Activated naive CD4-positive, alpha-beta T cell treated with anti-CD3 and anti-CD28 coated beads, Interleukin-2, amount 50 U/mL, for 24 hours (primary cell): ENCODE measurements at regions not wholly inside any gene's neighbourhood (a gene's known extent, or its start where the extent isn't known, plus 50 kb on each side); places are given as distances from the start of the nearest gene placed in this dataset.
"Not testable (repeated sequence)": the region's sequence is repeated elsewhere in the genome, so short reads cannot be mapped to it uniquely, and the experiment has no call there.

Experiments used
- H3K27ac Mint-ChIP-seq: one replicate; pipeline ENCODE4 v1.8.0; 2021; ENCODE audit warnings: mild to moderate bottlenecking, mixed read lengths
- H3K27me3 Mint-ChIP-seq: one replicate; pipeline ENCODE4 v1.8.0; 2021; ENCODE audit warnings: mixed read lengths
- H3K36me3 Mint-ChIP-seq: one replicate; pipeline ENCODE4 v1.8.0; 2021; ENCODE audit warnings: mixed read lengths
- H3K4me1 Mint-ChIP-seq: one replicate; pipeline ENCODE4 v1.8.0; 2021; ENCODE audit warnings: mixed read lengths
- H3K4me3 Mint-ChIP-seq: one replicate; pipeline ENCODE4 v1.8.0; 2021; ENCODE audit warnings: mild to moderate bottlenecking, mixed read lengths
- H3K9me3 Mint-ChIP-seq: one replicate; pipeline ENCODE4 v1.8.0; 2021; ENCODE audit warnings: mixed read lengths

DNA sequence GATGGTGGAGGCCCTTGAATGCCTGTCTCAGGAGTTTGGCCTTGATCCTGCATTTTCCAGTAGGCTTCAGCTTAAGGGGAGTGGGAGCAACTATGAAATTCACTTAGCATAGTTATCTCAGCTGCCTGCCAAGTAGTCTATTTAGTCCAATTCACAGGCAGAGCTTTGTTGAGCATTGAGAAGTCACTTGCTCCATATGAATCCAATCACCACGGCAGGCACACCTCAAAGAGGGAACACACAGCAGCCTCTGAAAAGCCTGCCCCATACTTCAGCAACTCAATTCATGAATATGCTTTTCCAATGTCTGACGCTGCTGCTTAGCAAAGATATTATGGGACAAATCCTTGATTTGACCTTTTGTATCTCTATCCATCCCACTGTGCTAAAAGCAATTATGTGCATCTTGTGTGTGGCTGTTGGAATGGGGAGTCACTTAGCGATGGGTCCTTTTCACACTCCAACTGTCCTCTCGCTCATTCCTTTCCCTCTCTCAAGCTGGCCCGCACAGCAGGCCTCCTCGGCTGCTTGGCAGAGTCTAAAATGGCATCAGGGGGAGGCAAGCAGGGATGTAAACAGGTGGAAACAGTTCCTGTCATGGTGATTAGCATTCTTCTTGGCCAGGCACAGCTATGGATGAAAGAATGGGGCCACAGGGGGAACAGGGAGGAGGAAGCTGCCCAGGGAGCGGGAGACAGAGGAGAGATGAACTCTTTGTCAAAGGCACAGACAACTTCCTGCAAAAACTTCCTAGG lies 56.0 kb upstream of the LRPPRC start:
- Mint-ChIP-seq H3K27ac (no peak overlapping the region), H3K4me3 (no peak overlapping the region), H3K9me3 (no peaks in the 10 kb centered on the region), H3K4me1 (no peaks in the 10 kb centered on the region), H3K36me3 (no peaks in the 10 kb centered on the region), H3K27me3 (no peaks in the 10 kb centered on the region)

GRCh38 chr2:44052584-44052983 lies 56.8 kb upstream of the LRPPRC start:
- H3K4me3 Mint-ChIP-seq: no peak overlapping the region
- no peaks in the 10 kb centered on the region for H3K36me3 Mint-ChIP-seq
- H3K27me3 Mint-ChIP-seq: no peaks in the 10 kb centered on the region
- H3K9me3 Mint-ChIP-seq: no peaks in the 10 kb centered on the region
- H3K4me1 Mint-ChIP-seq: no peaks in the 10 kb centered on the region
- no peak overlapping the region for H3K27ac Mint-ChIP-seq

- no peak overlapping the region for H3K27ac Mint-ChIP-seq
- H3K4me3 Mint-ChIP-seq: no peak overlapping the region
- no peaks in the 10 kb centered on the region for H3K9me3 Mint-ChIP-seq
- no peaks in the 10 kb centered on the region for H3K36me3 Mint-ChIP-seq
- no peaks in the 10 kb centered on the region for H3K27me3 Mint-ChIP-seq
- no peaks in the 10 kb centered on the region for H3K4me1 Mint-ChIP-seq
These were observed 57.3 kb upstream of the LRPPRC start for GRCh38 chr2:44053052-44053451.

DNA sequence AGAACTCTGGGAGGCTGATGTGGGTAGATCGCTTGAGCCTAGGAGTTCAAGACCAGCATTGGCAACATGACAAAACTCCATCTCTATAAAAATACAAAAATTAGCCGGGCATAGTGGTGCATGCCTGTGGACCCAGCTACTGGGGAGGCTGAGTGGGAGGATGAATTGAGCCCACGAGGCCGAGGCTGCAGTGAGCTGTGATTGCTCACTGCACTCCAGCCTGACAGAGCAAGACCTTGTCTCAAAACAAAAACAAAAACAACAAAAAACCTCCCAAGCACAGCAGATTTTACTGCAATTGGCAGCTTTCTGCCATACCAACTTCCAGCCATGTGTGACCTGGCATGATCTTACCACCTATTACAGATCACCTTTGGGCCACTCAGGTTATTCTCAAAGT lies 57.7 kb upstream of the LRPPRC start:
- no peaks in the 10 kb centered on the region for H3K36me3 Mint-ChIP-seq
- H3K4me3 Mint-ChIP-seq: no peak overlapping the region
- no peaks in the 10 kb centered on the region for H3K9me3 Mint-ChIP-seq
- no peaks in the 10 kb centered on the region for H3K27me3 Mint-ChIP-seq
- H3K27ac Mint-ChIP-seq: no peak overlapping the region
- H3K4me1 Mint-ChIP-seq: no peaks in the 10 kb centered on the region

DNA sequence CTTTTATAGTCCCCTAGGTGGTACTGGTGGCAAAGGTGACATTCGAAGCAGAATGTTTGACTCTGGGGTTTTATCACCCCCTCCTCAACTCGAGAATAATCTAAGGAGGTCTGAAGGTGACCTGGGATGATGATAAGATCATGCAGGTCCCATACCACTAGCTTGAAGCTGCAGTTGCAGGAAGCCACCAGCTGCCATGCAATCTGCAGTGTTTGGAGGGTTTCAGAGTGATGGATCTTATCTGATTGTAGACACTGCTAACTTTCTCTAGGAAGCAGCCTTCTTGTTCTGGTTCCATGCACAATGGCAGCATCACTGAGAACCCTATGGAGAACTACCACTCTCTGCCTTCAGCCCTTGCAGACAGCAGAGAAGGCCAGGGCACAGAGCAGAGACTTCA lies 59.4 kb upstream of the LRPPRC start:
- H3K36me3 Mint-ChIP-seq: no peaks in the 10 kb centered on the region
- no peak overlapping the region for H3K4me3 Mint-ChIP-seq
- no peaks in the 10 kb centered on the region for H3K27me3 Mint-ChIP-seq
- H3K4me1 Mint-ChIP-seq: no peaks in the 10 kb centered on the region
- H3K9me3 Mint-ChIP-seq: no peaks in the 10 kb centered on the region
- H3K27ac Mint-ChIP-seq: no peak overlapping the region

- Mint-ChIP-seq H3K4me3 (no peak overlapping the region), H3K36me3 (no peaks in the 10 kb centered on the region), H3K9me3 (no peaks in the 10 kb centered on the region), H3K27me3 (no peaks in the 10 kb centered on the region), H3K4me1 (no peaks in the 10 kb centered on the region), H3K27ac (no peak overlapping the region)
These were observed 59.9 kb upstream of the LRPPRC start for GRCh38 chr2:44055664-44056063.

DNA sequence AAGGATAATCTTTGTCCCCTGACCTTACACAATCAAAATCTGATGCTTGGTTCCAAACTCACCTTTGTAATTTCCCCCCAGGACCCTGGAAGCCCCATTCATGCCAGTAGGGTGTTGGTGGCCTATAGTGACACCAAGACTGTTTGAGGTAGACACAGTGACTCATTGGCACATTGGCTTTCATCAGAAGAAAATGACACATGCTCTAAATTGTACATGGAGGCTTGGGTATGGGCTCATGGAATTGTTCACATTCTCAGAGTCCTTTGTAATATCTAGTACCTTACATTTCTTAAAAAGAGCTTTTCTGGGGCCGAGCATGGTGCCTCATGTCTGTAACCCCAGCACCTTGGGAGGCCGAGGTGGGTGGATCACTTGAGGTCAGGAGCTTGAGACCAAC lies 61.2 kb upstream of the LRPPRC start:
- H3K4me3 Mint-ChIP-seq: no peak overlapping the region
- no peaks in the 10 kb centered on the region for H3K27me3 Mint-ChIP-seq
- H3K27ac Mint-ChIP-seq: no peak overlapping the region
- H3K9me3 Mint-ChIP-seq: no peaks in the 10 kb centered on the region
- no peaks in the 10 kb centered on the region for H3K4me1 Mint-ChIP-seq
- no peaks in the 10 kb centered on the region for H3K36me3 Mint-ChIP-seq

DNA sequence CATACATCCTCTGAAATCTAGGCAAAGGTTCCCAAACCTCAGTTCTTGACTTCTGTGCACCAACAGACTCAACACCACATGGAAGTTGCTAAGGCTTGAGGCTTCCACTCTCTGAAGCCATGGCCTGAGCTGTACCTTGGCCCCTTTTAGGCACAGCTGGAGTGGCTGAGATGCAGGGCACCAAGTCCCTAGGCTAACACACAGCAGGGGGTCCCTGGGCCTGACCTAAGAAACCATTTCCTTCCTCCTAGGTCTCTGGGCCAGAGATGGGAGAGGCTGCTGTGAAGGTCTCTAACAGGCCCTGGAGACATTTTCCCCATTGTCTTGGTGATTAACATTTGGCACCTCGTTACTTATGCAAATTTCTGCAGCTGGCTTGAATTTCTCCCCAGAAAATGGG lies 64.5 kb upstream of the LRPPRC start:
- not testable (repeated sequence) for H3K27me3 Mint-ChIP-seq, H3K27ac Mint-ChIP-seq, H3K36me3 Mint-ChIP-seq, H3K4me3 Mint-ChIP-seq, H3K9me3 Mint-ChIP-seq, H3K4me1 Mint-ChIP-seq

- Mint-ChIP-seq H3K27me3 (peaks cover 1% of the 10 kb centered on the region), H3K4me1 (no peaks in the 10 kb centered on the region), H3K4me3 (no peak overlapping the region), H3K9me3 (no peaks in the 10 kb centered on the region), H3K36me3 (no peaks in the 10 kb centered on the region), H3K27ac (no peak overlapping the region)
These were observed 65.2 kb upstream of the LRPPRC start for GRCh38 chr2:44060990-44061389.

DNA sequence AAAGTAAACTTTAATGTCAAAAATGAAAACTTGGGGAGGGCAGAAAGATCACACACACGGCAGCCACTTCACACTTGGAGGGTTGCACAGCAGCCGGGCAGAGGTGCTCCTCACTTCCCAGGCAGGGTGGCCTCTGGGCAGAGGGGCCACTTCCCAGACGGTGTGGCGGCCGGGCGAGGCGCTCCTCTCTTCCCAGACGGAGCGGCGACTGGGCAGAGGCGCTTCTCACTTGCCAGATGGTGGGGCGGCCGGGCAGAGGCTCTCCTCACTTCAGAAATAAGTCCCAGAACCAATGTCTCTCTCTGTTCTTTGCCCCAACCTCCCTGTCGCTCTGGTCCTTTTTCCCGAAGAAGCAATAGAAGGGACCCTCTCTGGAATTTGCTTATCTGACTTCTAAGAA lies 65.7 kb upstream of the LRPPRC start:
- Mint-ChIP-seq H3K27me3 (peaks cover 1% of the 10 kb centered on the region), H3K27ac (no peak overlapping the region)

GRCh38 chr2:44061876-44062275 lies 66.1 kb upstream of the LRPPRC start:
- no peaks in the 10 kb centered on the region for H3K9me3 Mint-ChIP-seq
- H3K36me3 Mint-ChIP-seq: no peaks in the 10 kb centered on the region
- no peaks in the 10 kb centered on the region for H3K4me1 Mint-ChIP-seq
- no peak overlapping the region for H3K4me3 Mint-ChIP-seq
- H3K27me3 Mint-ChIP-seq: peaks cover 1% of the 10 kb centered on the region
- no peak overlapping the region for H3K27ac Mint-ChIP-seq

More for the DNA sequence above, 65.7 kb upstream of the LRPPRC start:
- Mint-ChIP-seq H3K36me3 (no peaks in the 10 kb centered on the region), H3K9me3 (no peaks in the 10 kb centered on the region), H3K4me1 (no peaks in the 10 kb centered on the region), H3K4me3 (no peak overlapping the region)

- H3K4me3 Mint-ChIP-seq: no peak overlapping the region
- H3K9me3 Mint-ChIP-seq: no peaks in the 10 kb centered on the region
- no peaks in the 10 kb centered on the region for H3K36me3 Mint-ChIP-seq
- H3K27me3 Mint-ChIP-seq: peaks cover 1% of the 10 kb centered on the region
- H3K27ac Mint-ChIP-seq: no peak overlapping the region
- no peaks in the 10 kb centered on the region for H3K4me1 Mint-ChIP-seq
These were observed 67.2 kb upstream of the LRPPRC start for GRCh38 chr2:44063033-44063432.

GRCh38 chr2:44064281-44064680 lies 68.5 kb upstream of the LRPPRC start:
- not testable (repeated sequence) for H3K4me3 Mint-ChIP-seq, H3K4me1 Mint-ChIP-seq, H3K27me3 Mint-ChIP-seq, H3K27ac Mint-ChIP-seq, H3K9me3 Mint-ChIP-seq, H3K36me3 Mint-ChIP-seq

DNA sequence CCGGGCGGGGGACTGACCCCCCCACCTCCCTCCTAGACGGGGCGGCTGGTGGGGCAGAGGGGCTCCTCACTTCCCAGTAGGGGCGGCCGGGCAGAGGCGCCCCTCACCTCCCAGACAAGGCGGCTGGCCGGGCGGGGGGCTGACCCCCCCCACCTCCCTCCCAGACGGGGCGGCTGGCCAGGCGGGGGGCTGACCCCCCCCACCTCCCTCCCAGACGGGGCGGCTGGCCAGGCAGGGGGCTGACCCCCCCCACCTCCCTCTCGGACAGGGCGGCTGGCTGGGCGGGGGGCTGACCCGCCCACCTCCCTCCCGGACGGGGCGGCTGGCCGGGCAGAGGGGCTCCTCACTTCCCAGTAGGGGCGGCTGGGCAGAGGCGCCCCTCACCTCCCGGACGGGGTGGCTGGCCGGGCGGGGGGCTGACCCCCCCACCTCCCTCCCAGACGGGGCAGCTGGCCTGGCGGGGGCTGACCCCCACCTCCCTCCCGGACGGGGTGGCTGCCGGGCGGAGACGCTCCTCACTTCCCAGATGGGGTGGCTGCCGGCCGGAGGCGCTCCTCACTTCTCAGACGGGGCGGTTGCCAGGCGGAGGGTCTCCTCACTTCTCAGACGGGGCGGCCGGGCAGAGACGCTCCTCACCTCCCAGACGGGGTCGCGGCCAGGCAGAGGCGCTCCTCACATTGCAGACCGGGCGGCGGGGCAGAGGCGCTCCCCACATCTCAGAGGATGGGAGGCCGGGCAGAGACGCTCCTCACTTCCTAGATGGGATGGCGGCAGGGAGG lies 71.4 kb upstream of the LRPPRC start:
- not testable (repeated sequence) for H3K9me3 Mint-ChIP-seq, H3K4me3 Mint-ChIP-seq, H3K27ac Mint-ChIP-seq, H3K36me3 Mint-ChIP-seq, H3K4me1 Mint-ChIP-seq, H3K27me3 Mint-ChIP-seq

GRCh38 chr2:44067791-44068181 lies 72.0 kb upstream of the LRPPRC start:
- not testable (repeated sequence) for H3K27me3 Mint-ChIP-seq, H3K27ac Mint-ChIP-seq, H3K9me3 Mint-ChIP-seq, H3K4me3 Mint-ChIP-seq, H3K4me1 Mint-ChIP-seq, H3K36me3 Mint-ChIP-seq

DNA sequence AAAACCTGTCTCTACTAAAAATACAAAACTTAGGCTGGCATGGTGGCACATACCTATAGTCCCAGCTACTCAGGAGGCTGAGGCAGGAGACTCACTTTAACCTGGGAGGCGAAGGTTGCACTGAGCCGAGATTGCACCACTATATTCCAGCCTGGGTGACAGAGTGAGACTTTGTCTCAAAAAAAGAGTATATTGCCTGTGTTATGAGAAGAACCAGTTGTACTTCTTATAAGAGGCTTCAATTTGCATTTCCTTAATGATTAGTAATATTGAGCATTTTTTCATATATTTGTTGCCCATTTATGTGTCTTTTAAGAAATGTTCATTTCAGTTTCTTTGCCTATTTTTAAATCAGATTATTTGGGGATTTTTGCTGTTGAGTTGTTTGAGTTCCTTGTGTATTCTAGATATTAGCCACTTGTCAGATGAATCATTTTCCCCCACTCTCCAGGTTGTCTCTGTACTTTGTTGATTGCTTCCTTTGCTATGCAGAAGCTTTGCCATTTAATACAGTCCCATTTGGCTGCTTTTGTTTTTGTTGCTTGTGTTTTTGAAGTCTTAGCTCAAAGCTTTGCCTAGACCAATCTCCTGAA lies 75.8 kb upstream of the LRPPRC start:
- no peak overlapping the region for H3K27ac Mint-ChIP-seq
- no peaks in the 10 kb centered on the region for H3K4me1 Mint-ChIP-seq
- no peaks in the 10 kb centered on the region for H3K9me3 Mint-ChIP-seq
- no peaks in the 10 kb centered on the region for H3K36me3 Mint-ChIP-seq
- H3K27me3 Mint-ChIP-seq: peaks cover 3% of the 10 kb centered on the region
- no peak overlapping the region for H3K4me3 Mint-ChIP-seq
